Neuronal stem cell (in vitro differentiated cells): ENCODE measurements at regions not wholly inside any gene's neighbourhood (a gene's known extent, or its start where the extent isn't known, plus 50 kb on each side); places are given as distances from the start of the nearest gene placed in this dataset.

Experiments used
- DNase-seq: peaks from one replicate; pipeline ENCODE4 v3.0.0-alpha.2; 2013; ENCODE audit warnings: low spot score
- H2AFZ ChIP-seq: one replicate; pipeline ENCODE4 v1.6.1; 2013; ENCODE audit warnings: mild to moderate bottlenecking, low read length, inconsistent platforms
- H2AK5ac ChIP-seq: 2 replicates; pipeline ENCODE4 v1.6.1; 2013; ENCODE audit warnings: low read depth, mild to moderate bottlenecking, inconsistent platforms, low read length, moderate library complexity, mixed read lengths
- H2BK120ac ChIP-seq: 2 replicates; pipeline ENCODE4 v1.6.1; 2013; ENCODE audit warnings: low read depth, mild to moderate bottlenecking, inconsistent platforms, low read length, moderate library complexity, mixed read lengths
- H2BK12ac ChIP-seq: one replicate; pipeline ENCODE4 v1.6.1; 2013; ENCODE audit warnings: low read length, inconsistent platforms
- H2BK15ac ChIP-seq: 2 replicates; pipeline ENCODE4 v1.6.1; 2013; ENCODE audit warnings: mild to moderate bottlenecking, low read length, inconsistent platforms, mixed read lengths
- H2BK5ac ChIP-seq: one replicate; pipeline ENCODE4 v1.6.1; 2013; ENCODE audit warnings: inconsistent platforms, mild to moderate bottlenecking, low read length, moderate library complexity
- H3K14ac ChIP-seq: one replicate; pipeline ENCODE4 v1.6.1; 2013; ENCODE audit warnings: low read length, inconsistent platforms
- H3K18ac ChIP-seq: 2 replicates; pipeline ENCODE4 v1.6.1; 2013; ENCODE audit warnings: low read length, inconsistent platforms
- H3K23ac ChIP-seq: 2 replicates; pipeline ENCODE4 v1.6.1; 2013; ENCODE audit warnings: low read depth, mild to moderate bottlenecking, mixed read lengths, low read length, inconsistent platforms; ENCODE audit not compliant: poor library complexity
- H3K27ac ChIP-seq: replicated peaks from 3 replicates; pipeline ENCODE4 v1.5.1; 2013; ENCODE audit warnings: low read length, inconsistent platforms
- H3K27me3 ChIP-seq, 3 experiments: 2 replicates each; pipeline ENCODE4 v1.6.1; 2013; ENCODE audit warnings: low read length in 3 of 3, mild to moderate bottlenecking in 2 of 3, inconsistent platforms in 1 of 3, low read depth in 1 of 3, mixed read lengths in 1 of 3, moderate library complexity in 1 of 3; ENCODE audit not compliant: control insufficient read depth in 3 of 3, insufficient read depth in 3 of 3
- H3K36me3 ChIP-seq, 2 donors: replicated peaks in 1 of 2; 2 replicates each; pipeline ENCODE4 v1.6.1; 2013; ENCODE audit warnings: low read length in 2 of 2; ENCODE audit not compliant: control insufficient read depth in 2 of 2, insufficient read depth in 2 of 2
- H3K4ac ChIP-seq: 2 replicates; pipeline ENCODE4 v1.6.1; 2013; ENCODE audit warnings: inconsistent platforms, mild to moderate bottlenecking, low read length, moderate library complexity
- H3K4me1 ChIP-seq, 2 donors: 1 replicate in 1 of 2; 2 replicates in 1 of 2; pipeline ENCODE4 v1.6.1; 2013; ENCODE audit warnings: low read length in 2 of 2, low read depth in 1 of 2; ENCODE audit not compliant: control insufficient read depth in 2 of 2, insufficient read depth in 1 of 2
- H3K4me2 ChIP-seq: one replicate; pipeline ENCODE4 v1.6.1; 2013; ENCODE audit warnings: mild to moderate bottlenecking, low read length, inconsistent platforms; ENCODE audit not compliant: insufficient read depth, poor library complexity, severe bottlenecking
- H3K4me3 ChIP-seq, 2 donors: 2 replicates each; pipeline ENCODE4 v1.5.1; 2013; ENCODE audit warnings: low read length in 2 of 2, mild to moderate bottlenecking in 2 of 2, inconsistent platforms in 1 of 2, moderate library complexity in 1 of 2
- H3K79me1 ChIP-seq: one replicate; pipeline ENCODE4 v1.6.1; 2013; ENCODE audit warnings: low read depth, mild to moderate bottlenecking, inconsistent platforms, low read length, moderate library complexity
- H3K9ac ChIP-seq: one replicate; pipeline ENCODE4 v1.6.1; 2013; ENCODE audit warnings: mild to moderate bottlenecking, low read depth, low read length, inconsistent platforms; ENCODE audit not compliant: poor library complexity
- H3K9me3 ChIP-seq, 2 donors: replicated peaks in 1 of 2; 2 replicates each; pipeline versions ENCODE3 to v1.6.1; 2013; ENCODE audit warnings: low read length in 2 of 2, mild to moderate bottlenecking in 2 of 2, inconsistent platforms in 1 of 2, low read depth in 1 of 2, mixed read lengths in 1 of 2, moderate library complexity in 1 of 2; ENCODE audit not compliant: control insufficient read depth in 2 of 2, insufficient read depth in 1 of 2
- H4K8ac ChIP-seq: one replicate; pipeline ENCODE4 v1.6.1; 2013; ENCODE audit warnings: low read depth, mild to moderate bottlenecking, inconsistent platforms, low read length, moderate library complexity
- H4K91ac ChIP-seq: one replicate; pipeline ENCODE4 v1.6.1; 2013; ENCODE audit warnings: low read length, low read depth, mild to moderate bottlenecking, inconsistent platforms; ENCODE audit not compliant: poor library complexity
- WGBS, 2 donors: extraction: QIAGEN DNeasy Blood & Tissue Kit; methylation state at CpG; one replicate each; pipeline ENCODE4 v1.1.7; 2013; ENCODE audit warnings: missing lambda C conversion rate in 2 of 2, mixed read lengths in 1 of 2; ENCODE audit not compliant: insufficient read length in 2 of 2, insufficient replicate concordance in 1 of 2; ENCODE audit errors: extremely low coverage in 2 of 2; 5-methylcytosine and 5-hydroxymethylcytosine counted together

GRCh38 chr5:124637011-124637410 lies 109.4 kb downstream of the ZNF608 start:
- no peak overlapping the region for H3K14ac ChIP-seq
- no peak overlapping the region for H3K27ac ChIP-seq
- no peak overlapping the region for H4K91ac ChIP-seq
- no CpG with 5 or more reads among the region's 3 CpGs for WGBS, 2 donors
- no peak overlapping the region for H2BK5ac ChIP-seq
- H3K9ac ChIP-seq: no peak overlapping the region
- no peak overlapping the region for H4K8ac ChIP-seq
- H3K36me3 ChIP-seq: peaks cover 14 to 82% of the 10 kb centered on the region in 2 donors
- no peak overlapping the region for H3K23ac ChIP-seq
- H2BK120ac ChIP-seq: no peak overlapping the region
- peaks cover 12 to 21% of the 10 kb centered on the region in 2 donors for H3K4me1 ChIP-seq
- no peak overlapping the region for H2AK5ac ChIP-seq
- no peak overlapping the region for H3K4me3 ChIP-seq
- no peaks in the 10 kb centered on the region for H3K79me1 ChIP-seq
- H3K4me2 ChIP-seq: no peak overlapping the region
- no peak overlapping the region for H2BK12ac ChIP-seq
- H3K9me3 ChIP-seq: peaks cover 0 to 11% of the 10 kb centered on the region in 2 donors
- H2BK15ac ChIP-seq: no peak overlapping the region
- no peak for DNase-seq
- H3K18ac ChIP-seq: no peak overlapping the region
- H2AFZ ChIP-seq: no peak overlapping the region
- H3K27me3 ChIP-seq: no peaks in the 10 kb centered on the region
- no peak overlapping the region for H3K4ac ChIP-seq

GRCh38 chr5:124634741-124635323 lies 111.6 kb downstream of the ZNF608 start:
- Histone ChIP-seq H2AK5ac (no peak overlapping the region), H3K79me1 (no peaks in the 10 kb centered on the region), H2BK5ac (no peak overlapping the region), H3K14ac (no peak overlapping the region), H3K9ac (no peak overlapping the region), H3K23ac (no peak overlapping the region), H3K4me3 (no peak overlapping the region), H2AFZ (no peak overlapping the region), H4K8ac (no peak overlapping the region), H2BK120ac (no peak overlapping the region), H2BK15ac (no peak overlapping the region), H2BK12ac (no peak overlapping the region), H3K4me2 (no peak overlapping the region), H3K4ac (no peak overlapping the region), H3K9me3 (peaks cover 0 to 5% of the 10 kb centered on the region in 2 donors), H3K27ac (no peak overlapping the region), H3K4me1 (peaks cover 12 to 32% of the 10 kb centered on the region in 2 donors), H3K18ac (no peak overlapping the region), H3K27me3 (no peaks in the 10 kb centered on the region), H4K91ac (no peak overlapping the region), H3K36me3 (peaks cover 9 to 62% of the 10 kb centered on the region in 2 donors)
- no CpG with 5 or more reads among the region's 3 CpGs for WGBS, 2 donors
- no peak for DNase-seq

- H3K79me1 ChIP-seq: no peaks in the 10 kb centered on the region
- peaks cover 9 to 58% of the 10 kb centered on the region in 2 donors for H3K36me3 ChIP-seq
Measured at GRCh38 chr5:124634228-124634739, 112.2 kb downstream of the ZNF608 start.

GRCh38 chr5:124633209-124633608 lies 113.2 kb downstream of the ZNF608 start:
- Histone ChIP-seq H3K79me1 (no peaks in the 10 kb centered on the region), H3K9ac (no peak overlapping the region), H3K36me3 (peaks cover 9 to 47% of the 10 kb centered on the region in 2 donors), H3K4me3 (no peak overlapping the region), H3K27me3 (no peaks in the 10 kb centered on the region), H3K4me2 (no peak overlapping the region), H3K4ac (no peak overlapping the region), H2AK5ac (no peak overlapping the region), H2BK12ac (no peak overlapping the region), H4K8ac (no peak overlapping the region), H2BK120ac (no peak overlapping the region), H3K9me3 (peaks cover 0 to 5% of the 10 kb centered on the region in 2 donors), H2BK5ac (no peak overlapping the region), H2BK15ac (no peak overlapping the region), H3K18ac (no peak overlapping the region), H3K4me1 (peaks cover 21 to 33% of the 10 kb centered on the region in 2 donors), H3K14ac (no peak overlapping the region), H2AFZ (no peak overlapping the region), H3K23ac (no peak overlapping the region), H3K27ac (no peak overlapping the region), H4K91ac (no peak overlapping the region)
- no peak for DNase-seq
- WGBS, 2 donors: no CpG with 5 or more reads among the region's 5 CpGs

More at GRCh38 chr5:124634228-124634739, 112.2 kb downstream of the ZNF608 start:
- H2BK12ac ChIP-seq: no peak overlapping the region
- H2BK5ac ChIP-seq: no peak overlapping the region
- no peak overlapping the region for H2AFZ ChIP-seq
- no peak overlapping the region for H3K18ac ChIP-seq
- no peak overlapping the region for H2BK15ac ChIP-seq
- no peak overlapping the region for H2AK5ac ChIP-seq
- no peak overlapping the region for H4K8ac ChIP-seq
- peaks cover 0 to 5% of the 10 kb centered on the region in 2 donors for H3K9me3 ChIP-seq
- WGBS, 2 donors: no CpG with 5 or more reads among the region's 1 CpG
- peaks cover 16 to 27% of the 10 kb centered on the region in 2 donors for H3K4me1 ChIP-seq
- no peak overlapping the region for H3K23ac ChIP-seq
- no peak overlapping the region for H3K9ac ChIP-seq
- no peak overlapping the region for H3K14ac ChIP-seq
- H3K4me3 ChIP-seq: no peak overlapping the region
- H3K4me2 ChIP-seq: no peak overlapping the region
- no peak overlapping the region for H2BK120ac ChIP-seq
- H3K27ac ChIP-seq: no peak overlapping the region
- no peaks in the 10 kb centered on the region for H3K27me3 ChIP-seq
- DNase-seq: no peak
- H3K4ac ChIP-seq: no peak overlapping the region
- H4K91ac ChIP-seq: no peak overlapping the region
